Upper lobe of right lung (tissue), 1 donor: ENCODE measurements at regions not wholly inside any gene's neighbourhood (a gene's known extent, or its start where the extent isn't known, plus 50 kb on each side); places are given as distances from the start of the nearest gene placed in this dataset.

ENCODE experiments used
- ATAC-seq: fragments of 200-7000 bp; cut with Tn5 transposase; one replicate; pipeline ENCODE4 v1.9.1; 2020; ENCODE audit warnings: mild to moderate bottlenecking, moderate library complexity
- DNase-seq: peaks from one replicate; pipeline ENCODE4 v3.0.0-alpha.2; 2020
- H3K27ac ChIP-seq: fragments of 200-600 bp; one replicate; pipeline ENCODE4 v1.8.0; 2022
- H3K27me3 ChIP-seq: fragments of 200-600 bp; one replicate; pipeline ENCODE4 v1.8.0; 2022; ENCODE audit warnings: mild to moderate bottlenecking
- H3K36me3 ChIP-seq: fragments of 200-600 bp; one replicate; pipeline ENCODE4 v1.8.0; 2022
- H3K4me1 ChIP-seq: fragments of 200-600 bp; one replicate; pipeline ENCODE4 v1.8.0; 2022
- H3K4me3 ChIP-seq: fragments of 200-600 bp; one replicate; pipeline ENCODE4 v1.8.0; 2022; ENCODE audit warnings: mild to moderate bottlenecking
- H3K9me3 ChIP-seq: fragments of 200-600 bp; one replicate; pipeline ENCODE4 v1.8.0; 2022
- CTCF ChIP-seq: fragments of 200-600 bp; IDR thresholded peaks from one replicate; pipeline ENCODE4 v1.8.0; 2022; ENCODE audit warnings: antibody characterized with exemption
- intact Hi-C: fragments of 100-400 bp; cut with DNase I; formaldehyde crosslinking; loops from one replicate; pipeline ENCODE4 v1.11.0; 2022
- donor health status: DM: no; HTN: yes; CAD: no; lungs with severe emphysema.

GRCh38 chr5:32964261-32964660 lies 253.1 kb downstream of the NPR3 start:
- Histone ChIP-seq H3K27me3 (no peaks in the 10 kb centered on the region), H3K36me3 (no peaks in the 10 kb centered on the region), H3K27ac (no peak overlapping the region), H3K4me1 (no peaks in the 10 kb centered on the region), H3K9me3 (no peaks in the 10 kb centered on the region), H3K4me3 (no peak overlapping the region)
- TF ChIP-seq CTCF = no peak
- DNase-seq (no peak), ATAC-seq (no peak)
- intact Hi-C loops = no loop called here

- intact Hi-C loops = no loop called here
- Histone ChIP-seq H3K9me3 (no peaks in the 10 kb centered on the region), H3K27me3 (no peaks in the 10 kb centered on the region), H3K27ac (no peak overlapping the region), H3K4me3 (no peak overlapping the region), H3K4me1 (no peaks in the 10 kb centered on the region), H3K36me3 (no peaks in the 10 kb centered on the region)
- TF ChIP-seq CTCF = no peak
- DNase-seq (no peak), ATAC-seq (no peak)
Measured at GRCh38 chr5:32973646-32974045, 262.5 kb downstream of the NPR3 start.

- H3K36me3 ChIP-seq = no peaks in the 10 kb centered on the region
- no peak for TF ChIP-seq CTCF
- no peak overlapping the region for H3K27ac ChIP-seq
- no peaks in the 10 kb centered on the region for H3K9me3 ChIP-seq
- DNase-seq = no peak
- intact Hi-C loops = no loop called here
- no peaks in the 10 kb centered on the region for H3K4me1 ChIP-seq
- no peaks in the 10 kb centered on the region for H3K27me3 ChIP-seq
- no peak overlapping the region for H3K4me3 ChIP-seq
- ATAC-seq = no peak
Measured at GRCh38 chr5:32975656-32976375, 264.7 kb downstream of the NPR3 start.

GRCh38 chr5:32981061-32981460 lies 269.9 kb downstream of the NPR3 start:
- no peak overlapping the region for H3K27ac ChIP-seq
- no peaks in the 10 kb centered on the region for H3K36me3 ChIP-seq
- no peak for TF ChIP-seq CTCF
- DNase-seq (no peak), ATAC-seq (no peak)
- H3K27me3 ChIP-seq = no peaks in the 10 kb centered on the region
- no peaks in the 10 kb centered on the region for H3K4me1 ChIP-seq
- intact Hi-C loops = no loop called here
- no peak overlapping the region for H3K4me3 ChIP-seq
- no peaks in the 10 kb centered on the region for H3K9me3 ChIP-seq

- intact Hi-C loops = no loop called here
- no peak for ATAC-seq
- no peak for TF ChIP-seq CTCF
Measured at GRCh38 chr5:32984851-32985610, 273.9 kb downstream of the NPR3 start.

More at GRCh38 chr5:32984851-32985610, 273.9 kb downstream of the NPR3 start:
- Histone ChIP-seq H3K9me3 (no peaks in the 10 kb centered on the region), H3K4me3 (no peak overlapping the region), H3K27ac (no peak overlapping the region), H3K4me1 (no peaks in the 10 kb centered on the region), H3K27me3 (no peaks in the 10 kb centered on the region), H3K36me3 (no peaks in the 10 kb centered on the region)
- no peak for DNase-seq
